SK-N-MC (cell line): ENCODE measurements at regions not wholly inside any gene's neighbourhood (a gene's known extent, or its start where the extent isn't known, plus 50 kb on each side); places are given as distances from the start of the nearest gene placed in this dataset.

Experiments used
- EZH2 ChIP-seq: fragments of 200-600 bp; sonication (generic); IDR thresholded peaks from one replicate; pipeline ENCODE4 v1.6.1; 2017; ENCODE audit warnings: antibody characterized with exemption
- FOXP2 ChIP-seq: optimal IDR thresholded peaks from 2 replicates; pipeline ENCODE3; 2011; ENCODE audit warnings: mild to moderate bottlenecking, moderate library complexity; ENCODE audit not compliant: insufficient read depth; ENCODE audit errors: extremely low read length, control extremely low read depth
- POLR2AphosphoS5 ChIP-seq: IDR thresholded peaks from 2 replicates; pipeline ENCODE4 v1.6.1; 2012; ENCODE audit warnings: mild to moderate bottlenecking, low read depth, low read length, borderline replicate concordance

DNA sequence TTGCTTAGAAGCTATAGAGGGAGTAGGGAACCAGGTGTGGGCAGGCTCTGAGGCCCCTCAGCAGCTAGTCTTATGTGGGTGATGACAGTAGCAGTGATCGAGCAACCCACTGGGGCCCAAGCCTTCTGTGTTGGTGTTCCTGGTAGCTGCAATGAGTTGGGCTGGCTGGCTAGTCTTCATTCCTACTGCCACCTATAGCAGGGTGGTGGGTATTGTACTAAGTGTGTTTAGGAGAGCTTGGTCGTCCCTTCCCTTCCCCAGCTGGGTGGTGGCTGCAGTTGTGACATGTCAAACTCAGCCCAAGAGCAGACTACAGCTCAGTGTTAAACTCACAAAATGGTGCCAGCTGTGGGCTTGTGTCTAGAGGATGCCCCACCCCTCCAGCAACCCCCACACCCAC, 486.1 kb upstream of the UBE2E3 start:
- TF ChIP-seq EZH2 (no peak), POLR2AphosphoS5 (no peak), FOXP2 (no peak)
